Mammary epithelial cell (primary cell): ENCODE measurements at regions not wholly inside any gene's neighbourhood (a gene's known extent, or its start where the extent isn't known, plus 50 kb on each side); places are given as distances from the start of the nearest gene placed in this dataset.

Source experiments
- EZH2 ChIP-seq: IDR thresholded peaks from 2 replicates; pipeline ENCODE4 v1.6.1; 2012; ENCODE audit warnings: low read length, inconsistent platforms, borderline replicate concordance
- TF ChIP-seq, protein P1 (sequence below), 2 donors: IDR thresholded peaks in 1 of 2; conservative IDR thresholded peaks in 1 of 2; 2 replicates each; pipeline ENCODE4 v1.5.1; 2011 to 2012; ENCODE audit warnings: inconsistent platforms in 2 of 2, low read length in 2 of 2, mild to moderate bottlenecking in 2 of 2, control low read depth in 1 of 2, low read depth in 1 of 2; ENCODE audit not compliant: insufficient read depth in 1 of 2; ENCODE audit errors: extremely low read depth in 1 of 2

DNA sequence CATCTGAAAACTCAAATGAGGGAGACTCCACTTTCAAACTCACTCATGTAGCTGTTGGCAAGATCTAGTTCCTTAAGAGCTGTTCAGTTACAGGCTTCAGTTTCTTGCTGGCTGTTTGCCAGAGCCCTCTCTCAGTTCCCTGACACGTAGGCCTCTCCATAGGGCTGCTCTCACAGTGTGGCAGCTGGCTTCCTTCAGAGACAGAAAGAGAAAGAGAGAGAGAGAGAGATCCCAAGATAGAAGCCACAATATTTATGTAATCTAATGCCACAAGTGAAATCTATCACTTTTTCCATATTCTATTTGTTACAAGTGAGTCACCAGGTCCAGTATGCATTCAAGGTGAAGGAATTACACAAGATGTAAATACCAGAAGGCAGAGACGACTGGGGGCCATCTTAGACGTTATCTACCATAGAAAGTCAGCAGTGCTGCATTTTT lies 168.8 kb downstream of the RCN1 start:
- TF ChIP-seq EZH2: no peak
- TF ChIP-seq, protein P1, sequence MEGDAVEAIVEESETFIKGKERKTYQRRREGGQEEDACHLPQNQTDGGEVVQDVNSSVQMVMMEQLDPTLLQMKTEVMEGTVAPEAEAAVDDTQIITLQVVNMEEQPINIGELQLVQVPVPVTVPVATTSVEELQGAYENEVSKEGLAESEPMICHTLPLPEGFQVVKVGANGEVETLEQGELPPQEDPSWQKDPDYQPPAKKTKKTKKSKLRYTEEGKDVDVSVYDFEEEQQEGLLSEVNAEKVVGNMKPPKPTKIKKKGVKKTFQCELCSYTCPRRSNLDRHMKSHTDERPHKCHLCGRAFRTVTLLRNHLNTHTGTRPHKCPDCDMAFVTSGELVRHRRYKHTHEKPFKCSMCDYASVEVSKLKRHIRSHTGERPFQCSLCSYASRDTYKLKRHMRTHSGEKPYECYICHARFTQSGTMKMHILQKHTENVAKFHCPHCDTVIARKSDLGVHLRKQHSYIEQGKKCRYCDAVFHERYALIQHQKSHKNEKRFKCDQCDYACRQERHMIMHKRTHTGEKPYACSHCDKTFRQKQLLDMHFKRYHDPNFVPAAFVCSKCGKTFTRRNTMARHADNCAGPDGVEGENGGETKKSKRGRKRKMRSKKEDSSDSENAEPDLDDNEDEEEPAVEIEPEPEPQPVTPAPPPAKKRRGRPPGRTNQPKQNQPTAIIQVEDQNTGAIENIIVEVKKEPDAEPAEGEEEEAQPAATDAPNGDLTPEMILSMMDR (conservative IDR thresholded peaks at IDR 0.05 in 1 of 2, IDR thresholded peaks at IDR 0.05 in 1 of 2; ENCODE audit: extremely low read depth in 1 of 2, insufficient read depth in 1 of 2, low read depth in 1 of 2, low read length in 2 of 2): no peak
